ENCODE measurements at regions not wholly inside any gene's neighbourhood (a gene's known extent, or its start where the extent isn't known, plus 50 kb on each side); places are given as distances from the start of the nearest gene placed in this dataset.

- TF ChIP-seq CTCF (IDR thresholded peaks at IDR 0.05) (no peak), POLR2AphosphoS5 (IDR thresholded peaks at IDR 0.05; ENCODE audit: insufficient read depth in 1 of 2, low read depth in 1 of 2) (no peak), POLR2A (IDR thresholded peaks at IDR 0.05) (no peak)
These were observed 534.7 kb downstream of the CAAP1 start for GRCh38 chr9:26357803-26358344.
